Type B pancreatic cell (in vitro differentiated cells): ENCODE measurements at regions not wholly inside any gene's neighbourhood (a gene's known extent, or its start where the extent isn't known, plus 50 kb on each side); places are given as distances from the start of the nearest gene placed in this dataset.
A peak's percentile ranks its signal among the peaks of the same experiment; 100 is the strongest.

Experiments used
- DNase-seq: peaks from one replicate; pipeline ENCODE4 v3.0.0; 2021; ENCODE audit warnings: mixed read lengths; ENCODE audit not compliant: unreplicated experiment; ENCODE audit errors: extremely low spot score
- H3K27ac Mint-ChIP-seq: 2 replicates; pipeline ENCODE4 v1.8.0; 2021; ENCODE audit warnings: mild to moderate bottlenecking, mixed read lengths
- H3K27me3 Mint-ChIP-seq: 2 replicates; pipeline ENCODE4 v1.8.0; 2021; ENCODE audit warnings: mixed read lengths
- H3K36me3 Mint-ChIP-seq: 2 replicates; pipeline ENCODE4 v1.8.0; 2021; ENCODE audit warnings: mixed read lengths
- H3K4me1 Mint-ChIP-seq: one replicate; pipeline ENCODE4 v1.8.0; 2021; ENCODE audit warnings: mixed read lengths; ENCODE audit not compliant: unreplicated experiment
- H3K4me3 Mint-ChIP-seq: 2 replicates; pipeline ENCODE4 v1.8.0; 2021; ENCODE audit warnings: mild to moderate bottlenecking, mixed read lengths
- H3K9me3 Mint-ChIP-seq: 2 replicates; pipeline ENCODE4 v1.8.0; 2021; ENCODE audit warnings: mixed read lengths
- TF ChIP-seq, protein P1 (sequence below): fragments of 200-600 bp; sonication (generic); conservative IDR thresholded peaks from 2 replicates; pipeline ENCODE4 v1.5.0; 2021; ENCODE audit warnings: antibody characterized with exemption, mild to moderate bottlenecking

DNA sequence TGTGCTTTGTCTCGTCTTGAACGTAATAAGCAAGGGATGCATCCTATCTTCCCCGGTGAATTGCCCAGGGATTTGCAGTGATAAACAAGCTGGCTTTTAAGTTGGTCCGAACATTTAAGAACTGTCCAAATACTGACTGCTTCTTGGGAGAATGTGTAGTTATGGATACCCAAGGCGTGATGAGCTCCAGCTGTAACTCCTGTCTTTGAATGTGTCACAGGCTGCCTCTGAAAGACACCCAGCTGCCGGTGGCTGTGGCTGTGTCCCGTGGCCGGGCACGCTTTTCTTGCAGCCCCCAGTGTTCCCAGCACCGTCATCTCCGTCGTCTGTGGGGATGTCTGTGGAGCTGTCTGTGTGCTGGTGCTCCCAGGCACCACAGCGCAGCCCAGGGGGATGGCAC is 118.1 kb downstream of the GLRX3 start:
- peak; percentile 16 for DNase-seq
- H3K9me3 Mint-ChIP-seq = no peaks in the 10 kb centered on the region
- TF ChIP-seq, protein P1, sequence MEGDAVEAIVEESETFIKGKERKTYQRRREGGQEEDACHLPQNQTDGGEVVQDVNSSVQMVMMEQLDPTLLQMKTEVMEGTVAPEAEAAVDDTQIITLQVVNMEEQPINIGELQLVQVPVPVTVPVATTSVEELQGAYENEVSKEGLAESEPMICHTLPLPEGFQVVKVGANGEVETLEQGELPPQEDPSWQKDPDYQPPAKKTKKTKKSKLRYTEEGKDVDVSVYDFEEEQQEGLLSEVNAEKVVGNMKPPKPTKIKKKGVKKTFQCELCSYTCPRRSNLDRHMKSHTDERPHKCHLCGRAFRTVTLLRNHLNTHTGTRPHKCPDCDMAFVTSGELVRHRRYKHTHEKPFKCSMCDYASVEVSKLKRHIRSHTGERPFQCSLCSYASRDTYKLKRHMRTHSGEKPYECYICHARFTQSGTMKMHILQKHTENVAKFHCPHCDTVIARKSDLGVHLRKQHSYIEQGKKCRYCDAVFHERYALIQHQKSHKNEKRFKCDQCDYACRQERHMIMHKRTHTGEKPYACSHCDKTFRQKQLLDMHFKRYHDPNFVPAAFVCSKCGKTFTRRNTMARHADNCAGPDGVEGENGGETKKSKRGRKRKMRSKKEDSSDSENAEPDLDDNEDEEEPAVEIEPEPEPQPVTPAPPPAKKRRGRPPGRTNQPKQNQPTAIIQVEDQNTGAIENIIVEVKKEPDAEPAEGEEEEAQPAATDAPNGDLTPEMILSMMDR = no peak
- H3K27ac Mint-ChIP-seq = no peak overlapping the region
- no peaks in the 10 kb centered on the region for H3K36me3 Mint-ChIP-seq
- no peaks in the 10 kb centered on the region for H3K4me1 Mint-ChIP-seq
- no peak overlapping the region for H3K4me3 Mint-ChIP-seq
- H3K27me3 Mint-ChIP-seq = no peaks in the 10 kb centered on the region

DNA sequence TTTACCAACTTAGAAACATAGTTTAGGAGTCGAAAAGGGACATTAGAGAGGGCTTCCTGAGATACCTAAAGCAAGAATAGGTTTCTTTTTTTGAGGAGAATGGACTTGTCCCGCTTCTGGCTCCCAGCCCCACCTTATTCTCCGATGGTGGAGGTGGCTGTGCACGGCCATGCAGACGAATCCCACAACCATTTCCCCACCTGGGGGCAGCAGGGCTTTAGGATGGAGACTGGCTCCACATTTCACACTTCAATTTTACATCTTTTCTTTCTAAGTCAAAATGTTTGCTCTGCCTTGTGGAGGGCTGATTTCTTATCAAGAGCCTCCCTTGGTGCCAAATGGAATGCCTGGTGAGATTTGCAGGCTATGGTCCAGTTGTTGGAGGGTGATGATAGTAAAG is 118.5 kb downstream of the GLRX3 start:
- DNase-seq = peak; percentile 20
- TF ChIP-seq, protein P1 = no peak
- no peaks in the 10 kb centered on the region for H3K36me3 Mint-ChIP-seq
- H3K9me3 Mint-ChIP-seq = no peaks in the 10 kb centered on the region
- H3K4me3 Mint-ChIP-seq = no peak overlapping the region
- no peaks in the 10 kb centered on the region for H3K27me3 Mint-ChIP-seq
- H3K4me1 Mint-ChIP-seq = no peaks in the 10 kb centered on the region
- no peak overlapping the region for H3K27ac Mint-ChIP-seq

DNA sequence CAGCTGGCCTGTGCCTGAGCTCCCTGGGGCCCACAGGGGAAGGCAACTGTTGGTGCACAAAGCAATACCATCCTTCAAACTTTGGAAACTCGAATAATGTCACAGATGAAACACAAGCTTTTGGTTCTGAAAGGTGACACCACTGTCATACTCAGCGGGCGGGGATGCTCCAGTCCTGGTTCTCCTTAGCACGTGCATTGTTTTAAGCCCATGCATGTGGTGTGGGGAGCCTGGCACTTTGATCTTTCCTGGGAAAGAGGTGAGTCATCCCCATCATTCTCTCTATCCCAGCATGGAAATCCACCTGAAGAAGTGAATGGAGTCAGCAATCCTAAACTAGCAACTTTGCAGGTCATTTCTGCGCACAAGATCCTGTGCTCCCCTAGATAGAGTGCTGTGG is 119.6 kb downstream of the GLRX3 start:
- Mint-ChIP-seq H3K27ac (no peak overlapping the region), H3K36me3 (no peaks in the 10 kb centered on the region), H3K4me3 (no peak overlapping the region), H3K9me3 (no peaks in the 10 kb centered on the region), H3K27me3 (no peaks in the 10 kb centered on the region), H3K4me1 (no peaks in the 10 kb centered on the region)
- TF ChIP-seq, protein P1 = no peak
- no peak for DNase-seq

DNA sequence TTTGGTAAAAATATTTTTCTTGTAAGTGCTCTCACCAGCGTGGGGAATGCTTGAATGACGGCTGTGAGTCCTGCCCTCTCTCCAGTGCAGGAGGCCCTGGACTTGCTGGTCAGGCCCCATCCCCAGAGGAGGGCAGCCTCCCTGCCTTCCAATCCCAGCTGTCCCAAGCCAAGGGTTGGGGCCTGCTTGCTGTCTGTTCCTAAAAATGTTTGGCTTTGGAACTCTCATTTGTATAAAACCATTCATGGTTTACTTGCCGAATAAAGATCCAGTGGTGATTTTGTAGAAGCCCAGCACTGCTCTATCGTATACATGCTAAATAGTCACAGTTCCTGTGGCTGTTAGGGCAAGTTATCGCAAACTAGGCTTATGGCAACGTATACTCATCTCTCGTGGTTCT is 121.7 kb downstream of the GLRX3 start:
- H3K27ac Mint-ChIP-seq = no peak overlapping the region
- no peaks in the 10 kb centered on the region for H3K4me1 Mint-ChIP-seq
- no peaks in the 10 kb centered on the region for H3K27me3 Mint-ChIP-seq
- DNase-seq = peak; percentile 53
- peaks cover under 1% of the 10 kb centered on the region for H3K36me3 Mint-ChIP-seq
- no peak overlapping the region for H3K4me3 Mint-ChIP-seq
- H3K9me3 Mint-ChIP-seq = no peaks in the 10 kb centered on the region
- TF ChIP-seq, protein P1 = no peak

DNA sequence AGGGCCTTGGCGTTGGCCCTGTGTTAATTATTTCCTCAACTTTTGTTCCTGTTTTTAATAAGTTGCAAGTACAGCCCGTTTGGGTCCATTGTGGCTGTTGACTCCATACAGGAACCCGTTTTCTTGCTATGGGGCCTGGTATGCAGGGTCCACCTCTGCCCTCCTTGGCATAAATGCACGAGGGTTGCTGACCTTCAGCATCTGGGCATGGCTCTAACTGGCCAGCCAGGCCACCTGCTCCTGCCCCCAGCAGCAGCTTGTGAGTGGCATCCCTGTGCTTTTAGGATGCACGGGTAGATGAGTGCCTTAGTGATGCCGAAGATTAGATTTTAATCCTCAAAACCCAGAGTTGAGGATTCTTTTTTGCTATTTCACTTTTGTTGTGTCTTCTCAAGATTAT is 123.2 kb downstream of the GLRX3 start:
- peak; percentile 36 for DNase-seq
- Mint-ChIP-seq H3K27me3 (no peaks in the 10 kb centered on the region), H3K36me3 (peaks cover 4% of the 10 kb centered on the region), H3K4me1 (no peaks in the 10 kb centered on the region), H3K4me3 (no peak overlapping the region), H3K9me3 (no peaks in the 10 kb centered on the region), H3K27ac (no peak overlapping the region)
- TF ChIP-seq, protein P1 = no peak

DNA sequence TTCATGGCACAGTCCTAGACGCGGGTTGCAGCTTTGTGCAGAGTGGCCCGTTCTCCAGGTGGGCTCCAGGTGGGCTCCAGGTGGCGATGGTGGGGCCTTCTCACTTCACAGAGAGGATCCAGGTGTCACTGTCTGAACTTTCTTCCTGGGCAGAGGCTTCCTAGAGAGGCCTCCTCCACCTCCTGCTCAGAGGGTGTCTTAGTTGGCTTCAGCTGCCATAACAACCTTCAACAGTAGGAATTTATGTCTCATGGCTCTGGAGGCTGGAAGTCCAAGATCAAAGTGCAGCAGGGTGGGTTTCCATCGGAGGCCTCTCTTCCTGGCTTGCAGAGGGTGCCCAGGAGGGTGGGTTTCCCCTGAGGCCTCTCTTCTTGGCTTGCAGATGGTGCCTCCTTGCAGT is 125.1 kb downstream of the GLRX3 start:
- H3K27me3 Mint-ChIP-seq = no peaks in the 10 kb centered on the region
- H3K4me3 Mint-ChIP-seq = no peak overlapping the region
- TF ChIP-seq, protein P1 = no peak
- no peaks in the 10 kb centered on the region for H3K4me1 Mint-ChIP-seq
- no peak overlapping the region for H3K27ac Mint-ChIP-seq
- H3K9me3 Mint-ChIP-seq = peaks cover 4% of the 10 kb centered on the region
- peaks cover 4% of the 10 kb centered on the region for H3K36me3 Mint-ChIP-seq
- DNase-seq = peak; percentile 34
